Breast epithelium (tissue), 3 donors: ENCODE measurements at regions not wholly inside any gene's neighbourhood (a gene's known extent, or its start where the extent isn't known, plus 50 kb on each side); places are given as distances from the start of the nearest gene placed in this dataset.

Experiments used
- CTCF ChIP-seq, 3 donors: fragments of 450-650 bp; IDR thresholded peaks; one replicate each; pipeline ENCODE4 v1.5.1; 2016 to 2017; ENCODE audit warnings: antibody characterized with exemption in 3 of 3, mild to moderate bottlenecking in 3 of 3, moderate library complexity in 3 of 3
- POLR2AphosphoS5 ChIP-seq, 3 donors: sonication (generic); formaldehyde crosslinking; IDR thresholded peaks; one replicate each; pipeline ENCODE4 v1.6.1; 2017; ENCODE audit warnings: antibody characterized with exemption in 3 of 3

DNA sequence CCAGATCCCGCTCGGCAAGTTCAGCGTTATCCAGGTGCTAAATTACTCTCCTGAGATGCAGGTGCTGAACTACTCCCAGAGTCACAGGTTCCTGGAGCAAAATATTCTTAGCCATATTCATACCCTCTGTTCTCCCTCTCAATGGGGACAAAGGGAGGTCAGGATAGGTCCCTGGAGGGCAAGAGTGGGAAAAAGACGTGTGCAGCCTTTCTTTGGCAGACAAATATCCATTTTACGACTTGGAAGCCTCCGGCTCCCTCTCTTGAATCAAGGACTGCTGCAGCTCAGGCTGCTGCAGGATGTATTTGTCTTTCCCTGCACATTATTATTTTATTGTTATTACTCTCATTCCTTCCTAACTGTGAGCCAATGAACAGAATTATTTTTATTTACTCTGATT lies 590.2 kb downstream of the NR2F1-AS1 start:
- TF ChIP-seq CTCF (IDR thresholded peaks at IDR 0.05) (no peak), POLR2AphosphoS5 (IDR thresholded peaks at IDR 0.05) (no peak)
